ENCODE measurements at regions not wholly inside any gene's neighbourhood (a gene's known extent, or its start where the extent isn't known, plus 50 kb on each side); places are given as distances from the start of the nearest gene placed in this dataset.
"Not testable (repeated sequence)": the region's sequence is repeated elsewhere in the genome, so short reads cannot be mapped to it uniquely, and the experiment has no call there.

DNA sequence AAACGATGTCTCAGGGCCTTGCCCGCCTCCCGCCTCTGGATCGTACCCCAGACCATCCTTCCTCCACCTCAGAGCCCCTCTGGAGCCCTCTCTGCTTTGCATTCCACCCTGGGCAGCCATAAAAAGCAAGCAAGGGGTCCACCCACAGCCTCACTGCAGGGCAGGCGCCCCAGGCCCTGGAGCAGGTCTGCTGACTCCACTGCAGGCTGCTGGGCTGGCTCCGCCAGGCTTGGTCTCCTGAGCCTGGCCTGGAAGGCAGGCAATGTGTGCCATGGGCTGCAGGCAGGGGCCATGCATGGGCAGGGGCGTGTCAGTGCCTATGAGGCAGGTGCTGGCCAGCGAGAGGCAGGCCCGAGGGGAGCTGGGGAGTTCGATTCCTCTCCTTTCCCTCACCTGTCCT, 186.0 kb downstream of the ANKRD30B start:
- no peak for TF ChIP-seq ZFX (IDR thresholded peaks at IDR 0.05; ENCODE audit: borderline replicate concordance)
- TF ChIP-seq, protein P1, sequence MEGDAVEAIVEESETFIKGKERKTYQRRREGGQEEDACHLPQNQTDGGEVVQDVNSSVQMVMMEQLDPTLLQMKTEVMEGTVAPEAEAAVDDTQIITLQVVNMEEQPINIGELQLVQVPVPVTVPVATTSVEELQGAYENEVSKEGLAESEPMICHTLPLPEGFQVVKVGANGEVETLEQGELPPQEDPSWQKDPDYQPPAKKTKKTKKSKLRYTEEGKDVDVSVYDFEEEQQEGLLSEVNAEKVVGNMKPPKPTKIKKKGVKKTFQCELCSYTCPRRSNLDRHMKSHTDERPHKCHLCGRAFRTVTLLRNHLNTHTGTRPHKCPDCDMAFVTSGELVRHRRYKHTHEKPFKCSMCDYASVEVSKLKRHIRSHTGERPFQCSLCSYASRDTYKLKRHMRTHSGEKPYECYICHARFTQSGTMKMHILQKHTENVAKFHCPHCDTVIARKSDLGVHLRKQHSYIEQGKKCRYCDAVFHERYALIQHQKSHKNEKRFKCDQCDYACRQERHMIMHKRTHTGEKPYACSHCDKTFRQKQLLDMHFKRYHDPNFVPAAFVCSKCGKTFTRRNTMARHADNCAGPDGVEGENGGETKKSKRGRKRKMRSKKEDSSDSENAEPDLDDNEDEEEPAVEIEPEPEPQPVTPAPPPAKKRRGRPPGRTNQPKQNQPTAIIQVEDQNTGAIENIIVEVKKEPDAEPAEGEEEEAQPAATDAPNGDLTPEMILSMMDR (IDR thresholded peaks at IDR 0.05) = no peak
- no peak overlapping the region for H3K27ac ChIP-seq

GRCh38 chr18:14935210-14935609, 187.2 kb downstream of the ANKRD30B start:
- no peak for TF ChIP-seq ZFX (IDR thresholded peaks at IDR 0.05; ENCODE audit: borderline replicate concordance)
- TF ChIP-seq, protein P1 (IDR thresholded peaks at IDR 0.05) = no peak
- peak overlapping the region; percentile 74 for H3K27ac ChIP-seq

DNA sequence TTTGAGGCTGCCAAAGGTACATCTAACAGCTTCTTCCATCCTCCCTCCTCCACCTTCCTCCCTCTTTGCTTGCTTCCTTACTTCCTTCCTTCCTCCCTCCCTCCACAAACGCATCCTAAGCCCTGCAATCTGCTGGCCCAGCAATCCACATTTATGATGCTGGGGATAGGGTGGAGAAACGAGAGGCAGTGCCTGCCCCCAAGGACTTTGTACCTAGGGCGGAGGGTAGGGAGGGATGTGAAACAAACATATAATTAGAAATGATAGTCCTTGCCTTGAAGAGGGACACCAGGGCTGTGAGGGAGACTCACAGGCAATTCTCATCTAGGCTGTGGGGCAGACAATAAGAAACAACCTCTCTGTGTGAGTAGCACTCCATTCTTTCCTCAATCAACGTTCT, 188.3 kb downstream of the ANKRD30B start:
- TF ChIP-seq ZFX (IDR thresholded peaks at IDR 0.05; ENCODE audit: borderline replicate concordance) = no peak
- TF ChIP-seq, protein P1 (IDR thresholded peaks at IDR 0.05) = no peak
- H3K27ac ChIP-seq = peak overlapping the region; percentile 74

DNA sequence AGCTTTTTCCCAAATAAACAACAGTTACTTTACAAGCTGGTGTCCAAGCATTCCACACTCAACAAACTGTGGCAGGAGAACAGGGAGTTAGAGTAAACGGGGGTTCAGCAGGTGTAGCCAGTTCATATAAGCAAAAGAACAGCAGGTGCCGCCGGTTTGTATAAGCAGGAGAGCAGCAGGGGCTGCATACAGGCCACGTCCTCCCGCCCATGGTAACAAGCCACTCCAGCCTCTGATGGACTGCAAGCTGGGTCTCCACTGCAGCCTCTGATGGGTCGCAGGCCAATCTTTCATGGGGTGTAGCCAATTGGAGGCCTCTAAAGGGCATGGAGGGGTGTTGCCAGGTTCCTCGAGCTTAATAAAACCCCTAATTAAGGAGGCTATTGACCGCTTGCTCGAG, 189.3 kb downstream of the ANKRD30B start:
- no peak overlapping the region; the same call in 1 of the 2 replicates for H3K27ac ChIP-seq
- TF ChIP-seq, protein P1 (IDR thresholded peaks at IDR 0.05) = no peak
- TF ChIP-seq ZFX (IDR thresholded peaks at IDR 0.05; ENCODE audit: borderline replicate concordance) = no peak

- H3K27ac ChIP-seq = no peak overlapping the region
- TF ChIP-seq ZFX (IDR thresholded peaks at IDR 0.05; ENCODE audit: borderline replicate concordance) = no peak
- TF ChIP-seq, protein P1 (IDR thresholded peaks at IDR 0.05) = no peak
Measured at GRCh38 chr18:14939141-14939540, 191.2 kb downstream of the ANKRD30B start.

- H3K27ac ChIP-seq = not testable (repeated sequence)
Measured at GRCh38 chr18:14940106-14940505, 192.1 kb downstream of the ANKRD30B start.

- TF ChIP-seq ZFX (IDR thresholded peaks at IDR 0.05; ENCODE audit: borderline replicate concordance) = no peak
- TF ChIP-seq, protein P1 (IDR thresholded peaks at IDR 0.05) = no peak
- H3K27ac ChIP-seq = no peak overlapping the region
Measured at GRCh38 chr18:14940735-14941134, 192.8 kb downstream of the ANKRD30B start.

- TF ChIP-seq ZFX (IDR thresholded peaks at IDR 0.05; ENCODE audit: borderline replicate concordance) = no peak
- TF ChIP-seq, protein P1 (IDR thresholded peaks at IDR 0.05) = no peak
- H3K27ac ChIP-seq = no peak overlapping the region
Measured at GRCh38 chr18:14941256-14941655, 193.3 kb downstream of the ANKRD30B start.
